ENCODE measurements at regions not wholly inside any gene's neighbourhood (a gene's known extent, or its start where the extent isn't known, plus 50 kb on each side); places are given as distances from the start of the nearest gene placed in this dataset.

DNA sequence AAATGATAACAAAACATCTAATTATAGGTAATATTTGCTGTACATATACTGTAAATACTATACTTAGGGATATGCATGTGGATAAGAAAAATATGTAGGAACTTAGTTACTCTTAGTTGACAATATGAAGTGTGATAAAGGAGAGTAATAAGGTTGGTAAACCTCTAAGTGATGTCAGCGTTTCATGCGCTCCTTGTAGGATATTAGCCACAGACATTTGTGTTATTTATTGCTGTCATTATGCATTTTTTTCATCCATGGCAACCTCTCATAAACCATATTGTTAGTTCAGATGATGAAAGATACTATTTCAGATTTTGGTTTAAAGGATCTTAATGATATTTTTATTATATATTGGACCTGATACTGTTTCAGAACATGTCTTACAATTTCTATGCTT, 298.1 kb upstream of the PITX2 start:
- Histone ChIP-seq H3K9me3 (ENCODE audit: insufficient read depth, low read length) (no peaks in the 10 kb centered on the region), H3K4me2 (ENCODE audit: low read depth, low read length, poor library complexity, severe bottlenecking) (no peak overlapping the region), H3K27ac (ENCODE audit: low read depth, low read length) (no peak overlapping the region), H4K20me1 (ENCODE audit: low read depth, low read length) (no peaks in the 10 kb centered on the region), H3F3A (ENCODE audit: insufficient read depth) (no peaks in the 10 kb centered on the region), H3K9ac (ENCODE audit: low read length) (no peak overlapping the region), H3K79me2 (ENCODE audit: insufficient read depth, low read length) (no peaks in the 10 kb centered on the region), H3K36me3 (ENCODE audit: low read length) (no peaks in the 10 kb centered on the region), H3K27me3 (ENCODE audit: low read length) (no peaks in the 10 kb centered on the region), H3K4me3 (ENCODE audit: insufficient read depth, low read length, poor library complexity, severe bottlenecking) (no peak overlapping the region), H3K9me2 (replicated peaks; ENCODE audit: insufficient read depth, low read length) (no peaks in the 10 kb centered on the region), H2AFZ (ENCODE audit: low read depth, low read length, severe bottlenecking) (no peak overlapping the region)
- no peak for TF ChIP-seq EZH2phosphoT487 (conservative IDR thresholded peaks at IDR 0.05; ENCODE audit: low read length)
- TF ChIP-seq, protein P1, sequence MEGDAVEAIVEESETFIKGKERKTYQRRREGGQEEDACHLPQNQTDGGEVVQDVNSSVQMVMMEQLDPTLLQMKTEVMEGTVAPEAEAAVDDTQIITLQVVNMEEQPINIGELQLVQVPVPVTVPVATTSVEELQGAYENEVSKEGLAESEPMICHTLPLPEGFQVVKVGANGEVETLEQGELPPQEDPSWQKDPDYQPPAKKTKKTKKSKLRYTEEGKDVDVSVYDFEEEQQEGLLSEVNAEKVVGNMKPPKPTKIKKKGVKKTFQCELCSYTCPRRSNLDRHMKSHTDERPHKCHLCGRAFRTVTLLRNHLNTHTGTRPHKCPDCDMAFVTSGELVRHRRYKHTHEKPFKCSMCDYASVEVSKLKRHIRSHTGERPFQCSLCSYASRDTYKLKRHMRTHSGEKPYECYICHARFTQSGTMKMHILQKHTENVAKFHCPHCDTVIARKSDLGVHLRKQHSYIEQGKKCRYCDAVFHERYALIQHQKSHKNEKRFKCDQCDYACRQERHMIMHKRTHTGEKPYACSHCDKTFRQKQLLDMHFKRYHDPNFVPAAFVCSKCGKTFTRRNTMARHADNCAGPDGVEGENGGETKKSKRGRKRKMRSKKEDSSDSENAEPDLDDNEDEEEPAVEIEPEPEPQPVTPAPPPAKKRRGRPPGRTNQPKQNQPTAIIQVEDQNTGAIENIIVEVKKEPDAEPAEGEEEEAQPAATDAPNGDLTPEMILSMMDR (IDR thresholded peaks at IDR 0.05; ENCODE audit: insufficient read depth, low read length, poor library complexity, severe bottlenecking): no peak

DNA sequence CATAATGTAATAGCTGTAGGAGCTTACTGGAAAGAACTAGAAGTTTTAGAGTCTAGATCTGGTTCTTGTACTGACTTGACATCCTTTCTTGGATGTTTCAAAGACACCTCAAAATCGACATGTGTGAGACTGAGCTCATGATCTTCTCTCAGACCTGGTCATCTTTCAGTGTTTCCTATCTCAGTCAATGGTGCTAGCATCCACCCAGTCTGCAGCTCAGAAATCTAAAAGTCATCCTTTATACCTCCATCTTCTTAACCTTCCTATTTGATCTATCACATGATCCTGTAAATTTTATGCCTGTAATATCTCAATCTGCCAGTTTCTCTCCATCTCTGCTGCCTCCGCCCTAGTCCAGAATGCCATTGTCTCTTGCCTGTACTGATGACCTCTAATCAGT, 301.9 kb upstream of the PITX2 start:
- Histone ChIP-seq H3K79me2 (ENCODE audit: insufficient read depth, low read length) (no peaks in the 10 kb centered on the region), H3K36me3 (ENCODE audit: low read length) (no peaks in the 10 kb centered on the region), H3K4me3 (ENCODE audit: insufficient read depth, low read length, poor library complexity, severe bottlenecking) (no peak overlapping the region), H3F3A (ENCODE audit: insufficient read depth) (no peaks in the 10 kb centered on the region), H3K9ac (ENCODE audit: low read length) (no peak overlapping the region), H3K27me3 (ENCODE audit: low read length) (no peaks in the 10 kb centered on the region), H3K9me3 (ENCODE audit: insufficient read depth, low read length) (no peaks in the 10 kb centered on the region), H4K20me1 (ENCODE audit: low read depth, low read length) (no peaks in the 10 kb centered on the region), H3K9me2 (replicated peaks; ENCODE audit: insufficient read depth, low read length) (no peaks in the 10 kb centered on the region), H2AFZ (ENCODE audit: low read depth, low read length, severe bottlenecking) (no peak overlapping the region), H3K4me2 (ENCODE audit: low read depth, low read length, poor library complexity, severe bottlenecking) (no peak overlapping the region), H3K27ac (ENCODE audit: low read depth, low read length) (no peak overlapping the region)
- TF ChIP-seq, protein P1 (IDR thresholded peaks at IDR 0.05; ENCODE audit: insufficient read depth, low read length, poor library complexity, severe bottlenecking): no peak
- no peak for TF ChIP-seq EZH2phosphoT487 (conservative IDR thresholded peaks at IDR 0.05; ENCODE audit: low read length)

DNA sequence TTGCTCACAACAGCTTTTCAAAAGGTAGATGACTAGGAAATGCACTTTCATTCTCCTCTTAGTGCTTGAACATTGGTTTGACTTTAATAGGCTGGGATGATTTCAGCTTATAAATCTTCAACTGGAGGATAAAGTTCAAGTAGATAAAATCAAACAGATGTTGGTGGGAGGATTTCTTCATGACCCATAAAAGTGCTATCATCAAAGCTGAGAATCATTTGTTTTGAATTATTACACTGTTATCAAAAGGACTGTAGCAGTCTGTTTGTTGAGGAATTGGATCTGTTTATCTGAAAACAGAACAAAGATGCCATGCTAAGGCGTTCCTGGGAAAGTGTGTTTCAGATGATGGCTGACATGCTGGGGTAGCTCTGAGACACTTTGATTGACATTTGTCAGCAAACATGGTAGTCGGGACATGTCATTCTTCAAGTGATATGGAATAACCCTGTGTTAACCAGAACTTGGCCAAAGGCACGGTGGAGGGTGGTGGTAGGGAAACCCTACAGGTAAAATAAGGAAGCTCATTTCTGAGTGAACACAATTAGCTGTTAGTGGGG, 304.0 kb upstream of the PITX2 start:
- Histone ChIP-seq H3K9me2 (replicated peaks; ENCODE audit: insufficient read depth, low read length) (no peaks in the 10 kb centered on the region), H3K36me3 (ENCODE audit: low read length) (no peaks in the 10 kb centered on the region), H3K27me3 (ENCODE audit: low read length) (no peaks in the 10 kb centered on the region), H3K79me2 (ENCODE audit: insufficient read depth, low read length) (no peaks in the 10 kb centered on the region), H4K20me1 (ENCODE audit: low read depth, low read length) (no peaks in the 10 kb centered on the region), H3K9ac (ENCODE audit: low read length) (no peak overlapping the region), H3F3A (ENCODE audit: insufficient read depth) (no peaks in the 10 kb centered on the region), H2AFZ (ENCODE audit: low read depth, low read length, severe bottlenecking) (no peak overlapping the region), H3K9me3 (ENCODE audit: insufficient read depth, low read length) (no peaks in the 10 kb centered on the region), H3K4me3 (ENCODE audit: insufficient read depth, low read length, poor library complexity, severe bottlenecking) (no peak overlapping the region), H3K27ac (ENCODE audit: low read depth, low read length) (no peak overlapping the region), H3K4me2 (ENCODE audit: low read depth, low read length, poor library complexity, severe bottlenecking) (no peak overlapping the region)
- TF ChIP-seq, protein P1 (IDR thresholded peaks at IDR 0.05; ENCODE audit: insufficient read depth, low read length, poor library complexity, severe bottlenecking): no peak
- TF ChIP-seq EZH2phosphoT487 (conservative IDR thresholded peaks at IDR 0.05; ENCODE audit: low read length): no peak
